ENCODE measurements at regions not wholly inside any gene's neighbourhood (a gene's known extent, or its start where the extent isn't known, plus 50 kb on each side); places are given as distances from the start of the nearest gene placed in this dataset.

- TF ChIP-seq BHLHE40 (IDR thresholded peaks at IDR 0.05; ENCODE audit: low read depth, low read length), result no peak
- no peak for TF ChIP-seq EP300 (IDR thresholded peaks at IDR 0.05)
- no peak for TF ChIP-seq CTCF (IDR thresholded peaks at IDR 0.05)
- TF ChIP-seq EHMT2 (IDR thresholded peaks at IDR 0.05; ENCODE audit: low read depth), result no peak
- no peak for TF ChIP-seq ESRRA (IDR thresholded peaks at IDR 0.05; ENCODE audit: borderline replicate concordance, low read length)
- TF ChIP-seq CHD2 (IDR thresholded peaks at IDR 0.05; ENCODE audit: low read length, partially characterized antibody), result no peak
- TF ChIP-seq, protein P1, sequence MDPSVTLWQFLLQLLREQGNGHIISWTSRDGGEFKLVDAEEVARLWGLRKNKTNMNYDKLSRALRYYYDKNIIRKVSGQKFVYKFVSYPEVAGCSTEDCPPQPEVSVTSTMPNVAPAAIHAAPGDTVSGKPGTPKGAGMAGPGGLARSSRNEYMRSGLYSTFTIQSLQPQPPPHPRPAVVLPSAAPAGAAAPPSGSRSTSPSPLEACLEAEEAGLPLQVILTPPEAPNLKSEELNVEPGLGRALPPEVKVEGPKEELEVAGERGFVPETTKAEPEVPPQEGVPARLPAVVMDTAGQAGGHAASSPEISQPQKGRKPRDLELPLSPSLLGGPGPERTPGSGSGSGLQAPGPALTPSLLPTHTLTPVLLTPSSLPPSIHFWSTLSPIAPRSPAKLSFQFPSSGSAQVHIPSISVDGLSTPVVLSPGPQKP (IDR thresholded peaks at IDR 0.05; ENCODE audit: low read depth, low read length), result no peak
- TF ChIP-seq RAD21 (conservative IDR thresholded peaks at IDR 0.05 in 1 of 2, IDR thresholded peaks at IDR 0.05 in 1 of 2), result no peak
- no peak for TF ChIP-seq POLR2A (IDR thresholded peaks at IDR 0.05; ENCODE audit: low read length)
- TF ChIP-seq, protein P2, sequence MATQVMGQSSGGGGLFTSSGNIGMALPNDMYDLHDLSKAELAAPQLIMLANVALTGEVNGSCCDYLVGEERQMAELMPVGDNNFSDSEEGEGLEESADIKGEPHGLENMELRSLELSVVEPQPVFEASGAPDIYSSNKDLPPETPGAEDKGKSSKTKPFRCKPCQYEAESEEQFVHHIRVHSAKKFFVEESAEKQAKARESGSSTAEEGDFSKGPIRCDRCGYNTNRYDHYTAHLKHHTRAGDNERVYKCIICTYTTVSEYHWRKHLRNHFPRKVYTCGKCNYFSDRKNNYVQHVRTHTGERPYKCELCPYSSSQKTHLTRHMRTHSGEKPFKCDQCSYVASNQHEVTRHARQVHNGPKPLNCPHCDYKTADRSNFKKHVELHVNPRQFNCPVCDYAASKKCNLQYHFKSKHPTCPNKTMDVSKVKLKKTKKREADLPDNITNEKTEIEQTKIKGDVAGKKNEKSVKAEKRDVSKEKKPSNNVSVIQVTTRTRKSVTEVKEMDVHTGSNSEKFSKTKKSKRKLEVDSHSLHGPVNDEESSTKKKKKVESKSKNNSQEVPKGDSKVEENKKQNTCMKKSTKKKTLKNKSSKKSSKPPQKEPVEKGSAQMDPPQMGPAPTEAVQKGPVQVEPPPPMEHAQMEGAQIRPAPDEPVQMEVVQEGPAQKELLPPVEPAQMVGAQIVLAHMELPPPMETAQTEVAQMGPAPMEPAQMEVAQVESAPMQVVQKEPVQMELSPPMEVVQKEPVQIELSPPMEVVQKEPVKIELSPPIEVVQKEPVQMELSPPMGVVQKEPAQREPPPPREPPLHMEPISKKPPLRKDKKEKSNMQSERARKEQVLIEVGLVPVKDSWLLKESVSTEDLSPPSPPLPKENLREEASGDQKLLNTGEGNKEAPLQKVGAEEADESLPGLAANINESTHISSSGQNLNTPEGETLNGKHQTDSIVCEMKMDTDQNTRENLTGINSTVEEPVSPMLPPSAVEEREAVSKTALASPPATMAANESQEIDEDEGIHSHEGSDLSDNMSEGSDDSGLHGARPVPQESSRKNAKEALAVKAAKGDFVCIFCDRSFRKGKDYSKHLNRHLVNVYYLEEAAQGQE (IDR thresholded peaks at IDR 0.05), result no peak
- no peak for TF ChIP-seq RFX5 (IDR thresholded peaks at IDR 0.05)
- TF ChIP-seq MAZ (IDR thresholded peaks at IDR 0.05; ENCODE audit: borderline replicate concordance, low read depth, low read length), result no peak
These were observed 608.1 kb upstream of the UBE2E2 start for GRCh38 chr3:22594990-22595389.
